Glutamatergic neuron (in vitro differentiated cells): ENCODE measurements at regions not wholly inside any gene's neighbourhood (a gene's known extent, or its start where the extent isn't known, plus 50 kb on each side); places are given as distances from the start of the nearest gene placed in this dataset.

Experiments
- DNase-seq: peaks from one replicate; pipeline ENCODE4 v3.0.0; 2022
- H3K27ac Mint-ChIP-seq: one replicate; pipeline ENCODE4 v1.8.0; 2020; ENCODE audit warnings: mild to moderate bottlenecking, mixed read lengths, inconsistent platforms; ENCODE audit not compliant: unreplicated experiment
- H3K27me3 Mint-ChIP-seq: one replicate; pipeline ENCODE4 v1.8.0; 2020; ENCODE audit warnings: mild to moderate bottlenecking, moderate library complexity, mixed read lengths, inconsistent platforms; ENCODE audit not compliant: unreplicated experiment
- H3K36me3 Mint-ChIP-seq: one replicate; pipeline ENCODE4 v1.8.0; 2020; ENCODE audit warnings: mild to moderate bottlenecking, mixed read lengths, inconsistent platforms; ENCODE audit not compliant: unreplicated experiment
- H3K4me1 Mint-ChIP-seq: one replicate; pipeline ENCODE4 v1.8.0; 2020; ENCODE audit warnings: mild to moderate bottlenecking, low read depth, mixed read lengths, inconsistent platforms; ENCODE audit not compliant: unreplicated experiment
- H3K4me3 Mint-ChIP-seq: one replicate; pipeline ENCODE4 v1.8.0; 2020; ENCODE audit warnings: mild to moderate bottlenecking, mixed read lengths, inconsistent platforms; ENCODE audit not compliant: unreplicated experiment
- H3K9me3 Mint-ChIP-seq: one replicate; pipeline ENCODE4 v1.8.0; 2020; ENCODE audit warnings: mild to moderate bottlenecking, moderate library complexity, mixed read lengths, inconsistent platforms; ENCODE audit not compliant: unreplicated experiment
- TF ChIP-seq, protein P1 (sequence below): fragments of 200-600 bp; sonication (generic); IDR thresholded peaks from one replicate; pipeline ENCODE4 v1.5.0; 2021; ENCODE audit not compliant: partially characterized antibody, unreplicated experiment

DNA sequence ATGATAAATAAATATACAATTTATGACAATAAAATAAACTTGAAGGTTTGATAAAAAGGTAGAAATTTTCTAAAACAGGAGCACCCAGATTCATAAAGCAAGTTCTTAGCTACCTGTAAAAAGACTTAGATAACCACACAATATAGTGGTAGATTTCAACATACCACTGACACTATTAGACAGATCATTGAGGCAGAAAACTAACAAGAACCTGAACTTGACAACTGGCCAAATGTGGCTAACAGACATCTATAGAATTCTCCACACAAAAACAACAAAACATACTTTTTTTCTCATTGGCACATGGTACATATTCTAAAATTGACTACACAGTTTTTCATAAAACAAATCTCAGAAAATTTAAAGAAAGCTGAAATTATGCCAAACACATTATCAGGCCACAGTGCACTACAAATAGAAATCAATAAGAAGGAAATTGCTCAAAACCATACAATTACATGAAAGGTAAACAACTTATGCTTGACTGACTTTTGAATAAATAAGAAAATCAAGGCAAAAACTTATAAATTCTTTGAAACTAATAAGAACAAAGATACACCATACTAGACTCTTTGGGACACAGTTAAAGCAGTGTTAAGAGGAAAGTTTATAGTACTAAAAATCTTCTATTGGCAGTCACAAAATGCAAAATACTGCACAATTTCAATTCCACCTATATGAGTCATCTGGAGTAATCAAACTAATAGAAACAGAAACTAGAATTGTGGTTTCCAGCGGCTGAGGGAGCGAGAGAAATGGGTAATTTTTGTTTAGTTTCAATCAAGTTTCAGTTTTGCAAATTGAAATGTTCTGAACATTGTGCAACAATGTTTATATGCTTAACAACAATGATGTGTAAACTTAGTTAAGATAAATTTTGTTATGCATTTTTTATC lies 925.6 kb downstream of the SH3BGRL start:
- Mint-ChIP-seq H3K27ac (no peak overlapping the region), H3K27me3 (no peaks in the 10 kb centered on the region), H3K4me3 (no peak overlapping the region), H3K9me3 (peaks cover 4% of the 10 kb centered on the region), H3K4me1 (peaks cover 1% of the 10 kb centered on the region), H3K36me3 (no peaks in the 10 kb centered on the region)
- DNase-seq, result no peak
- TF ChIP-seq, protein P1, sequence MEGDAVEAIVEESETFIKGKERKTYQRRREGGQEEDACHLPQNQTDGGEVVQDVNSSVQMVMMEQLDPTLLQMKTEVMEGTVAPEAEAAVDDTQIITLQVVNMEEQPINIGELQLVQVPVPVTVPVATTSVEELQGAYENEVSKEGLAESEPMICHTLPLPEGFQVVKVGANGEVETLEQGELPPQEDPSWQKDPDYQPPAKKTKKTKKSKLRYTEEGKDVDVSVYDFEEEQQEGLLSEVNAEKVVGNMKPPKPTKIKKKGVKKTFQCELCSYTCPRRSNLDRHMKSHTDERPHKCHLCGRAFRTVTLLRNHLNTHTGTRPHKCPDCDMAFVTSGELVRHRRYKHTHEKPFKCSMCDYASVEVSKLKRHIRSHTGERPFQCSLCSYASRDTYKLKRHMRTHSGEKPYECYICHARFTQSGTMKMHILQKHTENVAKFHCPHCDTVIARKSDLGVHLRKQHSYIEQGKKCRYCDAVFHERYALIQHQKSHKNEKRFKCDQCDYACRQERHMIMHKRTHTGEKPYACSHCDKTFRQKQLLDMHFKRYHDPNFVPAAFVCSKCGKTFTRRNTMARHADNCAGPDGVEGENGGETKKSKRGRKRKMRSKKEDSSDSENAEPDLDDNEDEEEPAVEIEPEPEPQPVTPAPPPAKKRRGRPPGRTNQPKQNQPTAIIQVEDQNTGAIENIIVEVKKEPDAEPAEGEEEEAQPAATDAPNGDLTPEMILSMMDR, result no peak

GRCh38 chrX:82134378-82134777 lies 932.5 kb downstream of the SH3BGRL start:
- H3K27ac Mint-ChIP-seq, result no peak overlapping the region
- H3K27me3 Mint-ChIP-seq, result no peaks in the 10 kb centered on the region
- H3K4me1 Mint-ChIP-seq, result no peaks in the 10 kb centered on the region
- peaks cover 2% of the 10 kb centered on the region for H3K9me3 Mint-ChIP-seq
- peaks cover 5% of the 10 kb centered on the region for H3K36me3 Mint-ChIP-seq
- TF ChIP-seq, protein P1, result no peak
- no peak for DNase-seq
- no peak overlapping the region for H3K4me3 Mint-ChIP-seq

GRCh38 chrX:82141942-82142341 lies 940.0 kb downstream of the SH3BGRL start:
- H3K27ac Mint-ChIP-seq, result no peak overlapping the region
- no peaks in the 10 kb centered on the region for H3K9me3 Mint-ChIP-seq
- H3K36me3 Mint-ChIP-seq, result no peaks in the 10 kb centered on the region
- TF ChIP-seq, protein P1, result no peak
- H3K27me3 Mint-ChIP-seq, result no peaks in the 10 kb centered on the region
- H3K4me3 Mint-ChIP-seq, result no peak overlapping the region
- DNase-seq, result no peak
- H3K4me1 Mint-ChIP-seq, result no peaks in the 10 kb centered on the region

DNA sequence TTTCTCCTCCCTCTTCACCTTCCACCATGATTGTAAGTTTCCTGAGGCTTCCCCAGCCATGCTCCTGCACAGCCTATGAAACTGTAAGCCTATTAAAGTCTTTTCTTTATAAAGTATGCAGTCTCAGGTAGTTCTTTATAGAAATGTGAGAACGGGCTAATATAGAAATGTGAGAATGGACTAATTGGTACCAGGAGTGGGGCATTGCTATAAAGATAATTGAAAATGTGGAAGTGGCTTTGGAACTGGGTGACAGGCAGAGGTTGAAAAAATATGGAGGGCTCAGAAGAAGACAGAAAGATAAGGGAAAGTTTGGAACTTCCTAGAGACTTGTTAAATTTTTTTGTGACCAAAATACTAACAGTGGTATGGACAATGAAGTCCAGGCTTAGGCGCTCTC lies 959.3 kb downstream of the SH3BGRL start:
- H3K9me3 Mint-ChIP-seq, result peaks cover 2% of the 10 kb centered on the region
- no peaks in the 10 kb centered on the region for H3K4me1 Mint-ChIP-seq
- H3K36me3 Mint-ChIP-seq, result no peaks in the 10 kb centered on the region
- no peak for DNase-seq
- TF ChIP-seq, protein P1, result no peak
- H3K27me3 Mint-ChIP-seq, result no peaks in the 10 kb centered on the region
- H3K27ac Mint-ChIP-seq, result no peak overlapping the region
- H3K4me3 Mint-ChIP-seq, result no peak overlapping the region

GRCh38 chrX:82163701-82164100 lies 961.8 kb downstream of the SH3BGRL start:
- TF ChIP-seq, protein P1, result no peak
- no peak for DNase-seq
- H3K27me3 Mint-ChIP-seq, result no peaks in the 10 kb centered on the region
- H3K36me3 Mint-ChIP-seq, result no peaks in the 10 kb centered on the region
- H3K4me3 Mint-ChIP-seq, result no peak overlapping the region
- H3K9me3 Mint-ChIP-seq, result peaks cover 1% of the 10 kb centered on the region
- H3K27ac Mint-ChIP-seq, result no peak overlapping the region
- no peaks in the 10 kb centered on the region for H3K4me1 Mint-ChIP-seq
